ENCODE measurements at regions not wholly inside any gene's neighbourhood (a gene's known extent, or its start where the extent isn't known, plus 50 kb on each side); places are given as distances from the start of the nearest gene placed in this dataset.
"Not testable (repeated sequence)": the region's sequence is repeated elsewhere in the genome, so short reads cannot be mapped to it uniquely, and the experiment has no call there.

GRCh38 chr11:71701435-71702291 is 119.0 kb upstream of the KRTAP5-11 start:
- TF ChIP-seq CTCF, POLR2A (IDR thresholded peaks at IDR 0.05): not testable (repeated sequence)
